A673 (cell line): ENCODE measurements at regions not wholly inside any gene's neighbourhood (a gene's known extent, or its start where the extent isn't known, plus 50 kb on each side); places are given as distances from the start of the nearest gene placed in this dataset.

ENCODE experiments used
- BruUV-seq: library from RNA; stranded (reverse); fragments of 400-500 nt; replicated peaks from 2 replicates; lab custom pipeline; 2021; lab: Mats Ljungman, UMichigan
- CTCF ChIA-PET: fragments of 300-600 bp; sonication (Branson Sonifier 250); formaldehyde crosslinking; loops from one replicate; lab custom pipeline; 2022; ENCODE audit warnings: antibody characterized with exemption; lab: Charles Lee
- POLR2A ChIA-PET: fragments of 300-600 bp; sonication (Branson Sonifier 250); formaldehyde crosslinking; loops from one replicate; lab custom pipeline; 2022; ENCODE audit warnings: antibody characterized with exemption; ENCODE audit not compliant: low non-redundant PET; lab: Charles Lee
- DNase-seq: peaks from one replicate; pipeline ENCODE4 v3.0.0-alpha.2; 2015; ENCODE audit warnings: low spot score
- H3K27ac ChIP-seq: fragments of 200-600 bp; sonication (generic); 2 replicates; pipeline ENCODE4 v1.5.1; 2016; ENCODE audit warnings: mixed run types, low read depth, mild to moderate bottlenecking, mixed read lengths, antibody characterized with exemption, low read length; ENCODE audit not compliant: poor library complexity, severe bottlenecking
- H3K27me3 ChIP-seq: fragments of 200-600 bp; sonication (generic); replicated peaks from 2 replicates; pipeline ENCODE4 v1.6.1; 2017; ENCODE audit warnings: mixed run types, low read depth, mild to moderate bottlenecking, mixed read lengths, antibody characterized with exemption, low read length; ENCODE audit not compliant: insufficient read depth, poor library complexity
- H3K36me3 ChIP-seq: fragments of 200-600 bp; sonication (generic); 2 replicates; pipeline ENCODE4 v1.6.1; 2016; ENCODE audit warnings: mixed run types, mild to moderate bottlenecking, mixed read lengths, antibody characterized with exemption, low read length; ENCODE audit not compliant: insufficient read depth, poor library complexity, severe bottlenecking
- H3K4me1 ChIP-seq: fragments of 200-600 bp; sonication (generic); 2 replicates; pipeline ENCODE4 v1.6.1; 2017; ENCODE audit warnings: mixed run types, mild to moderate bottlenecking, mixed read lengths, antibody characterized with exemption, low read length; ENCODE audit not compliant: insufficient read depth, poor library complexity, severe bottlenecking
- H3K4me3 ChIP-seq: fragments of 200-600 bp; sonication (generic); 2 replicates; pipeline ENCODE4 v1.5.1; 2016; ENCODE audit warnings: low read depth, mixed run types, mild to moderate bottlenecking, mixed read lengths, low read length; ENCODE audit not compliant: poor library complexity, severe bottlenecking
- H3K9me3 ChIP-seq: fragments of 200-600 bp; sonication (generic); 2 replicates; pipeline ENCODE4 v1.6.1; 2016; ENCODE audit warnings: mixed run types, low read depth, mild to moderate bottlenecking, mixed read lengths, antibody characterized with exemption, low read length; ENCODE audit not compliant: poor library complexity, severe bottlenecking
- CTCF ChIP-seq: fragments of 300-800, 200-600 bp; sonication (generic); conservative IDR thresholded peaks from 2 replicates; pipeline ENCODE4 v1.5.1; 2017; ENCODE audit warnings: low read depth, mild to moderate bottlenecking, antibody characterized with exemption, low read length, moderate library complexity, mixed read lengths
- EZH2 ChIP-seq: fragments of 200-600 bp; sonication (generic); IDR thresholded peaks from 2 replicates; pipeline ENCODE4 v1.6.1; 2017; ENCODE audit warnings: borderline replicate concordance, low read depth, mild to moderate bottlenecking, mixed read lengths, antibody characterized with exemption, low read length; ENCODE audit not compliant: poor library complexity, severe bottlenecking
- intact Hi-C: fragments of 100-400 bp; cut with micrococcal nuclease; formaldehyde crosslinking; loops from one replicate; pipeline ENCODE4 v1.10.0; 2022; ENCODE audit not compliant: unreplicated experiment

GRCh38 chr5:159673538-159673937 lies 242.7 kb upstream of the ADRA1B start:
- CTCF ChIA-PET: no interaction called here
- TF ChIP-seq EZH2 (no peak), CTCF (no peak)
- Histone ChIP-seq H3K4me3 (no peak overlapping the region), H3K4me1 (no peaks in the 10 kb centered on the region), H3K9me3 (no peaks in the 10 kb centered on the region), H3K36me3 (no peaks in the 10 kb centered on the region), H3K27me3 (no peaks in the 10 kb centered on the region), H3K27ac (no peak overlapping the region)
- POLR2A ChIA-PET: no interaction called here
- intact Hi-C loops: no loop called here
- DNase-seq: no peak
- no TSS peak for BruUV-seq

GRCh38 chr5:159678657-159679392 lies 237.5 kb upstream of the ADRA1B start:
- no peaks in the 10 kb centered on the region for H3K27me3 ChIP-seq
- no peaks in the 10 kb centered on the region for H3K4me1 ChIP-seq
- no peaks in the 10 kb centered on the region for H3K9me3 ChIP-seq
- TF ChIP-seq EZH2 (no peak), CTCF (no peak)
- ChIA-PET CTCF (no interaction called here), POLR2A (no interaction called here)
- DNase-seq: no peak
- no peak overlapping the region for H3K27ac ChIP-seq
- no TSS peak for BruUV-seq
- intact Hi-C loops: no loop called here
- no peaks in the 10 kb centered on the region for H3K36me3 ChIP-seq
- H3K4me3 ChIP-seq: no peak overlapping the region

GRCh38 chr5:159680095-159680494 lies 236.2 kb upstream of the ADRA1B start:
- Histone ChIP-seq H3K4me1 (no peaks in the 10 kb centered on the region), H3K27me3 (no peaks in the 10 kb centered on the region), H3K36me3 (no peaks in the 10 kb centered on the region), H3K9me3 (no peaks in the 10 kb centered on the region), H3K4me3 (no peak overlapping the region), H3K27ac (no peak overlapping the region)
- ChIA-PET POLR2A (no interaction called here), CTCF (no interaction called here)
- BruUV-seq: no TSS peak
- DNase-seq: no peak
- intact Hi-C loops: no loop called here
- TF ChIP-seq EZH2: no peak
- no peak for TF ChIP-seq CTCF
